RWPE2 (cell line): ENCODE measurements at regions not wholly inside any gene's neighbourhood (a gene's known extent, or its start where the extent isn't known, plus 50 kb on each side); places are given as distances from the start of the nearest gene placed in this dataset.
"Not testable (repeated sequence)": the region's sequence is repeated elsewhere in the genome, so short reads cannot be mapped to it uniquely, and the experiment has no call there.

Experiments
- ATAC-seq: fragments of 200-7000 bp; cut with Tn5 transposase; 3 replicates; pipeline ENCODE4 v1.9.1; 2021; ENCODE audit warnings: low read depth
- DNase-seq: peaks from one replicate; pipeline ENCODE4 v3.0.0-alpha.2; 2020; ENCODE audit warnings: low spot score
- H3K27ac ChIP-seq: fragments of 450-650 bp; 2 replicates; pipeline ENCODE4 v1.5.1; 2017; ENCODE audit warnings: mild to moderate bottlenecking; ENCODE audit not compliant: poor library complexity, severe bottlenecking
- H3K27me3 ChIP-seq: fragments of 250-450 bp; sonication (Bioruptor Pico); 2 replicates; pipeline ENCODE4 v1.5.1; 2021; ENCODE audit warnings: mild to moderate bottlenecking, moderate library complexity; ENCODE audit not compliant: insufficient read depth, poor library complexity, severe bottlenecking
- H3K36me3 ChIP-seq: fragments of 250-450 bp; sonication (Bioruptor Pico); 2 replicates; pipeline ENCODE4 v1.5.1; 2020; ENCODE audit warnings: low read depth, mild to moderate bottlenecking, moderate library complexity
- H3K4me1 ChIP-seq: fragments of 250-450 bp; sonication (Bioruptor Pico); 2 replicates; pipeline ENCODE4 v1.5.1; 2021; ENCODE audit warnings: mild to moderate bottlenecking, moderate library complexity; ENCODE audit not compliant: insufficient read depth, poor library complexity, severe bottlenecking
- H3K4me3 ChIP-seq: fragments of 250-450 bp; sonication (Bioruptor Pico); 2 replicates; pipeline ENCODE4 v1.5.1; 2021; ENCODE audit warnings: mild to moderate bottlenecking, moderate library complexity; ENCODE audit not compliant: severe bottlenecking
- H3K9me3 ChIP-seq: fragments of 250-450 bp; sonication (Bioruptor Pico); 2 replicates; pipeline ENCODE4 v1.5.1; 2021; ENCODE audit warnings: mild to moderate bottlenecking, moderate library complexity; ENCODE audit not compliant: severe bottlenecking
- TF ChIP-seq, protein P1 (sequence below): fragments of 450-650 bp; IDR thresholded peaks from one replicate; pipeline ENCODE4 v1.5.1; 2017; ENCODE audit warnings: mild to moderate bottlenecking, moderate library complexity; ENCODE audit not compliant: poor library complexity, severe bottlenecking

DNA sequence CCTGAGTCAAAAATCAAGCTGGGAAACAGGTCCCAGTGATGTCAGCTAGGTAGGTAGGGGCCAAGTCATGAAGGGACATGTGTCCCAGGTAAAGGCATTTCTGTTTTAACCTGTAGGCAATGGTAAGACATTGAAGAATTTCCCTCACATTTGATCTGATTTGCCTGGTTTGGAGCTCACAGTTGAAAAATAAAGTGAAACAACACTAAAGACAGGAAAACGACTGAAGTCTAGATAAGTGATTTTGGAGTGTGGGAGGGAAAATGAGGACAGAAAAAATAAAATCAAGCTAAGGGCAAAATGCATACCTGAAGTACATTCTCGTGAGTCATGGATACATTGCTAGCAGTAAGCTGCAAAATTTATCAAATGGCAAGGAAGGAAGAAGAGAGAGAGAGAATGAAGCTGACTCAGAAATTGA is 169.9 kb downstream of the SKIDA1 start:
- DNase-seq (no peak), ATAC-seq (peak; percentile 86)
- H3K27ac ChIP-seq, result peak overlapping the region; percentile 76

DNA sequence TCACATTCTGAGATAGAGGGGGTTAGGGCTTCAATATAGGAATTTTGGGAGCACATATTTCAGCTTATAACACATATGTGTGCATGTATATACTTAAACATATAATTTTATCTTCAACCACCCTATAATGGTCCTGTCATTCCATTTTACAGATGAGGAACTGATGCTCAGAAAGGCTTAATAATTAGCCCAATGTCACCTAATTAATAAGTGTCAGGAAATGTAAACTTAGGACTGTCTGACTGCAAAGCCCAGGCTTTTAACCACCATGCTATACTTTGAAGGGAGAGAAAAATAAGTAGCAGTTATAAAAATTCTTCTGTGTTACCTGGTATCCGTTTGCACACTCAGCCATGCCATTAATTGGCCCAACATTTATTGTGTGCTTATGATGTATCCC is 172.6 kb downstream of the SKIDA1 start:
- DNase-seq (no peak), ATAC-seq (no peak)
- peaks cover 17% of the 10 kb centered on the region for H3K4me1 ChIP-seq
- TF ChIP-seq, protein P1, sequence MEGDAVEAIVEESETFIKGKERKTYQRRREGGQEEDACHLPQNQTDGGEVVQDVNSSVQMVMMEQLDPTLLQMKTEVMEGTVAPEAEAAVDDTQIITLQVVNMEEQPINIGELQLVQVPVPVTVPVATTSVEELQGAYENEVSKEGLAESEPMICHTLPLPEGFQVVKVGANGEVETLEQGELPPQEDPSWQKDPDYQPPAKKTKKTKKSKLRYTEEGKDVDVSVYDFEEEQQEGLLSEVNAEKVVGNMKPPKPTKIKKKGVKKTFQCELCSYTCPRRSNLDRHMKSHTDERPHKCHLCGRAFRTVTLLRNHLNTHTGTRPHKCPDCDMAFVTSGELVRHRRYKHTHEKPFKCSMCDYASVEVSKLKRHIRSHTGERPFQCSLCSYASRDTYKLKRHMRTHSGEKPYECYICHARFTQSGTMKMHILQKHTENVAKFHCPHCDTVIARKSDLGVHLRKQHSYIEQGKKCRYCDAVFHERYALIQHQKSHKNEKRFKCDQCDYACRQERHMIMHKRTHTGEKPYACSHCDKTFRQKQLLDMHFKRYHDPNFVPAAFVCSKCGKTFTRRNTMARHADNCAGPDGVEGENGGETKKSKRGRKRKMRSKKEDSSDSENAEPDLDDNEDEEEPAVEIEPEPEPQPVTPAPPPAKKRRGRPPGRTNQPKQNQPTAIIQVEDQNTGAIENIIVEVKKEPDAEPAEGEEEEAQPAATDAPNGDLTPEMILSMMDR, result no peak
- no peaks in the 10 kb centered on the region for H3K27me3 ChIP-seq
- H3K9me3 ChIP-seq, result no peaks in the 10 kb centered on the region
- H3K27ac ChIP-seq, result no peak overlapping the region
- H3K36me3 ChIP-seq, result no peaks in the 10 kb centered on the region
- no peak overlapping the region for H3K4me3 ChIP-seq

More for the DNA sequence above, 169.9 kb downstream of the SKIDA1 start:
- TF ChIP-seq, protein P1, result no peak
- Histone ChIP-seq H3K4me1 (peaks cover 12% of the 10 kb centered on the region), H3K4me3 (no peak overlapping the region), H3K36me3 (no peaks in the 10 kb centered on the region), H3K9me3 (no peaks in the 10 kb centered on the region), H3K27me3 (no peaks in the 10 kb centered on the region)

DNA sequence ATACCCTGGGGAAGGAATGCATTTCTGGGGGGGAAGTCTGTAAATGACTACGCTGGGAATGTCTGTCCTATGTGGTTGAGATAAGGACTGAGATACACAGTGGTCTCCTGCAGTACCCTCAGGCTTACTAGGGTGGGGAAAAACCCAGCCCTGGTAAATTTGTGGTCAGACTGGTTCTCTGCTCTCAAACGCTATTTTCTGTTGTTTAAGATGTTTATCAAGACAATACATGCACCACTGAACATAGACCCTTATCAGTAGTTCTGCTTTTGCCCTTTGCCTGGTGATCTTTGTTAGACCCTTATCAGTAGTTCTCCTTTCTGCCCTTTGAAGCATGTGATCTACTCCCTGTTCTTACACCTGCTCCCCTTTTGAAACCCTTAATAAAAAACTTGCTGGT is 173.9 kb downstream of the SKIDA1 start:
- H3K27ac ChIP-seq, H3K4me3 ChIP-seq, H3K27me3 ChIP-seq, H3K9me3 ChIP-seq, DNase-seq, H3K36me3 ChIP-seq, ATAC-seq: not testable (repeated sequence)
- peaks cover 17% of the 10 kb centered on the region for H3K4me1 ChIP-seq

DNA sequence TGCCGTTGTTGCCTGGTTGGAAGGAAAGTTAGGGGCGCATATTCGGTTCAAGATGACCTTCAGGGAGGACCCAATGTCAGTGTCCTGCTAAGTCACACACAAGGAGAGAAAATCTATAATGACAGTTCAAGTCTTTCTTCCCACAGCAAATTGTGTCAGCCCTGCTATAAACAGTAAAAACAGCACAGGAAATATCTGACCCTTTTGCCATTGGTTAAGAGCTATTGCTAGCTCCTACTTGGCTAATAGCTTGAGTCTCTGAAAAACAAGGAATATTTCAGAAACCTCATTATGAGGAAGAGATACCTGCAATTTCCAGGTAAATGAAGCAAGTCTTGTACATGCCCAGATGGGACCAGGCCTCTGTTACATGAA is 175.6 kb downstream of the SKIDA1 start:
- Histone ChIP-seq H3K4me3 (no peak overlapping the region), H3K27ac (peak overlapping the region; percentile 15), H3K9me3 (no peaks in the 10 kb centered on the region), H3K27me3 (no peaks in the 10 kb centered on the region), H3K4me1 (peaks cover 6% of the 10 kb centered on the region), H3K36me3 (no peaks in the 10 kb centered on the region)
- DNase-seq (no peak), ATAC-seq (0 out of 3 replicates have a peak, but pooled peaks have one; percentile 14)
- TF ChIP-seq, protein P1, result no peak

DNA sequence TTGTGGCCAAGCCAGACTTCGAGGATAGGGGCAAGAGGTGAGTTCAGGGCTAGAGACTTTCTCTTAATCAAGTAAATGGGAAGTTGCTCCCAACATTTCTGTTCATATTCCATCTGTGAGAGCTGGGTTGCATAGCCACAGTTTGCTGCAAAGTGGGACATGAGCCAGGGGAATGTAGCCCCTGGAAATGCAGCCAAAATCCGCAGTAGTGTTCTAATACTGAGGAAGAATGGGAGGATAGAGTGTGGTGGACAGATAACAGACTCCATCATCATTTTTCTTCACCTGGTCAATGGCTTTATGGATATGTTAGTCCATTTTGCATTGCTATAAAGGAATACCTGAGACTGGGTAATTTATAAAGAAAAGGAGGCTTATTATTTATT is 177.7 kb downstream of the SKIDA1 start:
- DNase-seq (no peak), ATAC-seq (no peak)
- no peaks in the 10 kb centered on the region for H3K36me3 ChIP-seq
- no peaks in the 10 kb centered on the region for H3K27me3 ChIP-seq
- TF ChIP-seq, protein P1, result no peak
- H3K27ac ChIP-seq, result no peak overlapping the region
- H3K9me3 ChIP-seq, result no peaks in the 10 kb centered on the region
- peaks cover 6% of the 10 kb centered on the region for H3K4me1 ChIP-seq
- no peak overlapping the region for H3K4me3 ChIP-seq
